CD4-positive, alpha-beta T cell (primary cell): ENCODE measurements at regions not wholly inside any gene's neighbourhood (a gene's known extent, or its start where the extent isn't known, plus 50 kb on each side); places are given as distances from the start of the nearest gene placed in this dataset.
"Not testable (repeated sequence)": the region's sequence is repeated elsewhere in the genome, so short reads cannot be mapped to it uniquely, and the experiment has no call there.

Experiments used
- ATAC-seq: fragments of 200-7000 bp; cut with Tn5 transposase; one replicate; pipeline ENCODE4 v1.10.0; 2022; ENCODE audit warnings: mild to moderate bottlenecking; ENCODE audit not compliant: poor library complexity
- CTCF ChIA-PET: fragments of 350-600 bp; sonication (Branson Sonifier 250); formaldehyde crosslinking; loops from one replicate; lab custom pipeline; 2021; ENCODE audit warnings: antibody characterized with exemption, inconsistent platforms; lab: Charles Lee
- POLR2A ChIA-PET: fragments of 350-600 bp; sonication (Branson Sonifier 250); formaldehyde crosslinking; loops from one replicate; lab custom pipeline; 2021; ENCODE audit warnings: antibody characterized with exemption, inconsistent platforms; lab: Charles Lee
- DNase-seq, 14 experiments: peaks; one replicate each; pipeline ENCODE4 v3.0.0-alpha.2; 2013 to 2020; ENCODE audit warnings: mixed read lengths in 2 of 14
- H3K27ac ChIP-seq, 2 donors: one replicate each; pipeline versions ENCODE4 v1.5.1 to v1.7.0; 2013; ENCODE audit warnings: low read length in 2 of 2, low read depth in 1 of 2, mild to moderate bottlenecking in 1 of 2
- H3K27me3 ChIP-seq, 2 experiments: 1 replicate in 1 of 2; 2 replicates in 1 of 2; pipeline versions ENCODE4 v1.6.1 to v1.7.0; 2013; ENCODE audit warnings: low read length in 2 of 2, control low read depth in 1 of 2, mild to moderate bottlenecking in 1 of 2, moderate library complexity in 1 of 2; ENCODE audit not compliant: insufficient read depth in 2 of 2, control insufficient read depth in 1 of 2
- H3K36me3 ChIP-seq: one replicate; pipeline ENCODE4 v1.6.1; 2013; ENCODE audit warnings: low read length, control low read depth; ENCODE audit not compliant: insufficient read depth
- H3K4me1 ChIP-seq: one replicate; pipeline ENCODE4 v1.6.1; 2013; ENCODE audit warnings: low read length, control low read depth; ENCODE audit not compliant: insufficient read depth
- H3K4me3 ChIP-seq: one replicate; pipeline ENCODE4 v1.5.1; 2013; ENCODE audit warnings: mild to moderate bottlenecking, low read length, moderate library complexity
- H3K9me3 ChIP-seq, 2 experiments: 1 replicate in 1 of 2; 2 replicates in 1 of 2; pipeline versions ENCODE4 v1.6.1 to v1.7.0; 2013; ENCODE audit warnings: low read length in 2 of 2, mild to moderate bottlenecking in 2 of 2, control low read depth in 1 of 2, moderate library complexity in 1 of 2; ENCODE audit not compliant: control insufficient read depth in 1 of 2, insufficient read depth in 1 of 2
- H3K27ac Mint-ChIP-seq: one replicate; pipeline ENCODE4 v1.8.0; 2020; ENCODE audit warnings: mixed read lengths
- H3K27me3 Mint-ChIP-seq: one replicate; pipeline ENCODE4 v1.8.0; 2021; ENCODE audit warnings: mixed read lengths
- H3K36me3 Mint-ChIP-seq: one replicate; pipeline ENCODE4 v1.8.0; 2021; ENCODE audit warnings: low read depth, mixed read lengths
- H3K4me1 Mint-ChIP-seq: one replicate; pipeline ENCODE4 v1.8.0; 2021; ENCODE audit warnings: low read depth, mixed read lengths
- H3K4me3 Mint-ChIP-seq: one replicate; pipeline ENCODE4 v1.8.0; 2020; ENCODE audit warnings: mild to moderate bottlenecking, mixed read lengths
- H3K9me3 Mint-ChIP-seq: one replicate; pipeline ENCODE4 v1.8.0; 2020; ENCODE audit warnings: mixed read lengths
- CTCF ChIP-seq: fragments of 200-600 bp; IDR thresholded peaks from one replicate; pipeline ENCODE4 v1.8.0; 2022; ENCODE audit warnings: antibody characterized with exemption, mild to moderate bottlenecking
- intact Hi-C, 2 experiments: fragments of 100-400 bp; cut with DNase I in 1 of 2; cut with micrococcal nuclease in 1 of 2; formaldehyde crosslinking; loops; one replicate each; pipeline versions ENCODE4 v1.15.1 to v1.9.0; 2023 to 2025; cut with DNase I, micrococcal nuclease

- Mint-ChIP-seq H3K27me3 (no peaks in the 10 kb centered on the region), H3K9me3 (peaks cover 3% of the 10 kb centered on the region), H3K4me3 (no peak overlapping the region), H3K27ac (no peak overlapping the region), H3K4me1 (no peaks in the 10 kb centered on the region), H3K36me3 (no peaks in the 10 kb centered on the region)
- ATAC-seq (no peak), DNase-seq (no peak)
- intact Hi-C loops, result no loop called here
- peaks cover 0 to 3% of the 10 kb centered on the region in 2 experiments for H3K9me3 ChIP-seq
- H3K4me3 ChIP-seq, result no peak overlapping the region
- POLR2A ChIA-PET, result no interaction called here
- no peak overlapping the region for H3K27ac ChIP-seq
- H3K4me1 ChIP-seq, result no peaks in the 10 kb centered on the region
- TF ChIP-seq CTCF, result no peak
- H3K27me3 ChIP-seq, result no peaks in the 10 kb centered on the region
- no peaks in the 10 kb centered on the region for H3K36me3 ChIP-seq
- CTCF ChIA-PET, result no interaction called here
Observed at GRCh38 chr14:53365486-53366130, 212.5 kb upstream of the DDHD1 start.

- ATAC-seq, H3K27ac Mint-ChIP-seq, H3K9me3 ChIP-seq, H3K27me3 Mint-ChIP-seq, intact Hi-C loops, H3K27me3 ChIP-seq, POLR2A ChIA-PET, H3K27ac ChIP-seq, CTCF ChIA-PET, H3K9me3 Mint-ChIP-seq, H3K4me3 ChIP-seq, H3K36me3 Mint-ChIP-seq, H3K4me1 ChIP-seq, H3K36me3 ChIP-seq, H3K4me1 Mint-ChIP-seq, DNase-seq, H3K4me3 Mint-ChIP-seq: not testable (repeated sequence)
Observed at GRCh38 chr14:53362916-53363315, 209.8 kb upstream of the DDHD1 start.

- POLR2A ChIA-PET, result no interaction called here
- Histone ChIP-seq H3K4me3 (no peak overlapping the region), H3K27ac (no peak overlapping the region), H3K4me1 (no peaks in the 10 kb centered on the region), H3K27me3 (no peaks in the 10 kb centered on the region), H3K9me3 (peaks cover 0 to 3% of the 10 kb centered on the region in 2 experiments), H3K36me3 (no peaks in the 10 kb centered on the region)
- Mint-ChIP-seq H3K27me3 (no peaks in the 10 kb centered on the region), H3K36me3 (no peaks in the 10 kb centered on the region), H3K27ac (no peak overlapping the region), H3K9me3 (peaks cover 3% of the 10 kb centered on the region), H3K4me3 (no peak overlapping the region), H3K4me1 (no peaks in the 10 kb centered on the region)
- DNase-seq (no peak), ATAC-seq (no peak)
- intact Hi-C loops, result no loop called here
- TF ChIP-seq CTCF, result no peak
- CTCF ChIA-PET, result no interaction called here
Observed at GRCh38 chr14:53360829-53361228, 207.7 kb upstream of the DDHD1 start.

- no peak overlapping the region for H3K4me3 ChIP-seq
- TF ChIP-seq CTCF, result no peak
- H3K27ac ChIP-seq, result no peak overlapping the region
- Mint-ChIP-seq H3K4me3 (no peak overlapping the region), H3K9me3 (peaks cover 3% of the 10 kb centered on the region), H3K27me3 (no peaks in the 10 kb centered on the region), H3K27ac (no peak overlapping the region), H3K36me3 (no peaks in the 10 kb centered on the region), H3K4me1 (no peaks in the 10 kb centered on the region)
- ChIA-PET POLR2A (no interaction called here), CTCF (no interaction called here)
- H3K4me1 ChIP-seq, result no peaks in the 10 kb centered on the region
- no peaks in the 10 kb centered on the region for H3K27me3 ChIP-seq
- no peaks in the 10 kb centered on the region for H3K36me3 ChIP-seq
- intact Hi-C loops, result no loop called here
- H3K9me3 ChIP-seq, result no peaks in the 10 kb centered on the region
- ATAC-seq, result no peak
- DNase-seq, result no peak
Observed at GRCh38 chr14:53358166-53358565, 205.0 kb upstream of the DDHD1 start.
